GM12875 (cell line): ENCODE measurements at regions not wholly inside any gene's neighbourhood (a gene's known extent, or its start where the extent isn't known, plus 50 kb on each side); places are given as distances from the start of the nearest gene placed in this dataset.

ENCODE experiments used
- H3K4me3 ChIP-seq: one replicate; pipeline ENCODE4 v1.5.1; 2011; ENCODE audit warnings: low read depth, low read length, control low read depth
- CTCF ChIP-seq: IDR thresholded peaks from 2 replicates; pipeline ENCODE4 v1.5.1; 2011; ENCODE audit warnings: low read depth, mild to moderate bottlenecking, control low read depth, inconsistent platforms, low read length, moderate library complexity, borderline replicate concordance; ENCODE audit not compliant: insufficient read depth

DNA sequence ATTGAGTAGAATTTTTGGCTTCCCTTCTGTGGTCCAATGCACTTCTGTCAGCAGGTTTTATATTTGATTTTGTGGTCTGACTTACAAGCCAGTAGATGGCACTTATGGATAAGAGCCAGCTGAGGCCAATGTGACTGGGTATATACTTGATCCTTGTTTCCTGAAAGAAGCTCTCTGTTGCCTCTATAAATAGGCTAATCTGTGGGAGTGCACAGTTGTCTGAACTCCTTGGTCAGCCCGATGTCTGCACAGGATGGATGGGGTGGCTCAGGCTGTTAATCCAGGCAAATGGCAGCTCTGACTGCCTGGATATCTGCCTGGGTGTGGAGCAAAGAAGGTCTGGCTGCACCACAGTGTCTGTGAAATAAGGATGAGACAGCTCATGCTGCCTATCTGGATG is 1183.7 kb upstream of the PRMT6 start:
- no peak for TF ChIP-seq CTCF
- no peak overlapping the region for H3K4me3 ChIP-seq

GRCh38 chr1:105874621-105875020 is 1181.9 kb upstream of the PRMT6 start:
- H3K4me3 ChIP-seq, result no peak overlapping the region
- TF ChIP-seq CTCF, result no peak

DNA sequence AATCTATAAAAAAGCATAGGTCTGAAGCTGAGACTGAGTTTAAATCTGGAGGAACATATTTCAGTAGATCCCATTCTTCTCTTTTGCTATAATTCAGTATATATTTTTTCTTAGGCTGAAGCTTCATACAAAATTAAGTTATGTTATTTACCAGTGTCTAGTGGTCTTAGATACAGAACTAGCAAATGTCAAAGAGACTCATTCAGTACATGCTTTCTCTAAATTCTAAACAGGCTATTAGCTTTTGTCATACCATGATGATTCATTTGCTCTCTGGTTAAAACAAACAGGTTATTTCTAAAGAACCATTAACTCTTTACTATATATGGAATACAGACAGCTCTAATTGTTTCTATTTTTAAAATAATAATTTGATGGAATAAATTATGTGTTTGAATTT is 1170.2 kb upstream of the PRMT6 start:
- TF ChIP-seq CTCF, result no peak
- H3K4me3 ChIP-seq, result no peak overlapping the region

DNA sequence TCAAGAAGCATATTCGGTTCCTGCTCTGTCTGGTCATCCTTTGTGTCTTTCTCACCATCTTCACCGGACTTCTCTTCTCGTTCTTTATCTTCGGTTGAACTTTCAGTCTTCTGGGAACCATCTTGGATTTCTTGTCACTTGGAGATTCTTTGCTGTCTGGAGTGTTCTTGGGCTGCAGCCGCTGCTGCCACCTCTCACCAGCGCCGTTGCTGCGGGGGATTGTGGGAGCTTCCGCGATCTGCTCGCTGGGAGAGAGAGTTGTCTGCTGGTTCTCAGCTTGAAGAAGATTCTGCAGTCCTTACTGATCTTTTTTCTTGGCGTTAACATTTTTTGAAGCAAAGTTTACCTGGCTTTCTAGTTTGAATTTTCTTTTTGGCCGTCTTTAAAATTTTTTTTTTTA is 1165.2 kb upstream of the PRMT6 start:
- TF ChIP-seq CTCF, result no peak
- no peak overlapping the region for H3K4me3 ChIP-seq

- TF ChIP-seq CTCF, result no peak
These were observed 1162.5 kb upstream of the PRMT6 start for GRCh38 chr1:105894006-105894405.

DNA sequence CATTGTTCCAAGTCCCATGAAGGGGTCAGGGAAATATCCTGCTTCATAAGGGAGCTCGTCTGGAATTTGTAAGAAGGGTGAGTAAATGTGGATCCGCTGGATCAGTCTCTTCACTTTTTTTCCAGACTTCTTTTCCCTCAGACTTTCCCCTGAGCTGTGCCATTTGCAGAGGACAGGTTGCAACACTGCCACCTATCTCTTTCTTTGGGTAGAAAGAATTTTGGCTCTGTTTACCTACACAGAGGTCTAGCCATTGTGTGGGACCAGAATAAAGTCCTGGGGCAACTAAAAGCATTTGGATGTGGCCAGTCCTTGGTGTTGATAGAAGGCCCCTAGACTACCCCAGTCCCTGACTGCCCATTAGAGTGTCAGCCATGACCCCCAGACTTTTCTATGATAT is 1146.7 kb upstream of the PRMT6 start:
- 0 out of 2 replicates have a peak, but pooled peaks have one; percentile 10 for TF ChIP-seq CTCF
- H3K4me3 ChIP-seq, result no peak overlapping the region

More at GRCh38 chr1:105894006-105894405, 1162.5 kb upstream of the PRMT6 start:
- H3K4me3 ChIP-seq, result no peak overlapping the region

DNA sequence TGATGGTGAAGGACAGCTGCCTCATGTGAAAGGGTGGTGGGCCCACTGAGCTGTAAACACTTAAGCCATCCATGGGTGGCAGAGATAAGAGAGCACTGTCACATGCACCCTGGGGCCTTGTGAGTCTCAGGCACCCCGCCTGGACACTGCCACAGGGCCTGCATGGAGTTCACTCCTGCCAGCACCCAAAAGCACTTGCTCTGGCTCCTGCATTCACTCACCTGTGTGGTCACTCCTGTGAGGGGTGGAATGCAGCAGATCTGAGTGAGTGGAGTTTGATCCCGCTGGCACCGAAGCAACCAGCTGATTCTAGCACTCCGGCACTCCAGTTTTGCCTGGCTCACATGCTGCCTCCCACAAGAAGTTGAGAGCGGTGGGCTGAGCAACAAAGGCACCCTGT is 1142.1 kb upstream of the PRMT6 start:
- no peak for TF ChIP-seq CTCF
- H3K4me3 ChIP-seq, result no peak overlapping the region
